ENCODE measurements at regions not wholly inside any gene's neighbourhood (a gene's known extent, or its start where the extent isn't known, plus 50 kb on each side); places are given as distances from the start of the nearest gene placed in this dataset.
"Not testable (repeated sequence)": the region's sequence is repeated elsewhere in the genome, so short reads cannot be mapped to it uniquely, and the experiment has no call there.

DNA sequence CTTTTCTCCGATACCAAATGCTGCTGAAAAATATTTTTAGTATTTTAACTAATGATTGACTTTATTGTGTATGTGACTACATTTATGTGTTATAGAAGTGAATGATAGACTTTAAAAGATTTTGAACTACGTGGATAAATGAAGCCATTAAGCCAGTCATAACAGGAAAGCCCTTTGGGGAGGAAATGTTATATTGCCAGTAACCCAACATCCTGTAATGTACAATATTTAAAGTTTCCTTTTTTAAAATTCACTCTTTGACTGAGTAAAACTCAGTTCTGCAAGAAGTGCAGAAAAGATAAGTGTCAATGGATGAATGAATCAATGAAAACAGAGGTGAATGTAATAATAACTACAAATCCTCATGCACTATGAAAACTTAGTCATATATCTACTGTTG is 102.6 kb upstream of the TLE4 start:
- FAIRE-seq: no peak
- no peak for DNase-seq (ENCODE audit: insufficient read length, low spot score)

DNA sequence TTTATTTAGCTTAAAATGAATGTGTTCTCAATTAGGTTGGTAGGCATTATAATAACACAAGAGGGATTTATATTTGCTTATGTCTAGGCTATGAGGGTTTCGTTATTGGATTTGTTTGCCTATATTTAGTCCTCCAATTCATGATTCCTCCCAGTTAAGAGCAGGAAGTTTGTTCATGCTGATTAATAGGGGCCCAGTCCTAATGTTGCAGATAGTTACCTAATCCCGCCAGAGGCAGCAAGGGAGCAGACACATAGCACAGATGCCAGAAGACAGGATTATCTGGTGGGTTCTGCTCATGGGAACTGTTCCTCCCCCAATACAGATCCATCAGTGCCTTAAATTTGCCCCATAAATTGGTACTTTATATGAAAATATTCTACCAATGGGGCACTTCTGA is 100.8 kb upstream of the TLE4 start:
- no peak for DNase-seq (ENCODE audit: insufficient read length, low spot score)
- no peak for FAIRE-seq

- FAIRE-seq (no peak), DNase-seq (ENCODE audit: insufficient read length, low spot score) (no peak)
These were observed 99.9 kb upstream of the TLE4 start for GRCh38 chr9:79471580-79472543.

GRCh38 chr9:79473704-79474103 is 98.1 kb upstream of the TLE4 start:
- FAIRE-seq (no peak), DNase-seq (ENCODE audit: insufficient read length, low spot score) (no peak)

GRCh38 chr9:79477241-79477840 is 94.4 kb upstream of the TLE4 start:
- FAIRE-seq (no peak), DNase-seq (ENCODE audit: insufficient read length, low spot score) (no peak)

DNA sequence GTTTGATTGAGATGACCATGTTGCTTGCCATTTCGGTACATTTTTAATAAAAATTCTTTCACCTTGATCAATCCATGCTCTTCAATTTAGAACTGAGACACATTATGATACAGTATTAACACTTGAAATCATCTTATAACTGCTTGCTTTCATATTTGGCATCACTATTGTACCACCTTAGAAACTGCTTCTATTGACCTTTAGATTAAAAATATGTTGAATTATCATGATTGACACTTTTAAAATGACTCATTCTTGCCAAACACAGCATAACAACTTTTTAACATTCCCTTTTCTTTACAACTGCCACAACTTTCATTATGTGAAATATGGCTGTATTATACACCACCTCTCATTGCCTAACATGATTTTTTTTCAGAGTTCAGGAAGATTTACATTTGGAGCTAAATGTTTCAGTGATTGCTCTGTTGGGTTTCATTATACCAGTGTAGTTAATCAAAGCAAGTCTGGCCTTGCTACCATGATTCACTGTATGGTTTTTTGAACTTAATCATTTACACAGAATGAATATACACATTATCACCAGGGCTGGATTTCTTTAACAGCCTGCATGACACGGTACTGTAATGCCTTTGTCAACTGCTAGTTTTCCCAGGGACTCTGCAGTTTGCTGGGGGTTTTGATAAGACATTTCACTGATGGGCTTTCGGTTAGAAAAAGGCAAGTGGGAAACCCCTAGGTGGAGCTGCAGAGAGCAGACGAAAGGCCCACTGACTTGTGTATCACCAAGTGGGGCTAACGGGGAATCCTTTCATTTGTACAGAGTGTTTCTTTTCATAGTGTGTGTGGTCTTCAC is 93.6 kb upstream of the TLE4 start:
- FAIRE-seq: no peak
- DNase-seq (ENCODE audit: insufficient read length, low spot score): no peak

GRCh38 chr9:79480639-79481038 is 91.1 kb upstream of the TLE4 start:
- no peak for DNase-seq (ENCODE audit: insufficient read length, low spot score)
- FAIRE-seq: no peak

GRCh38 chr9:79481846-79482477 is 89.8 kb upstream of the TLE4 start:
- DNase-seq (ENCODE audit: insufficient read length, low spot score): no peak
- FAIRE-seq: no peak

DNA sequence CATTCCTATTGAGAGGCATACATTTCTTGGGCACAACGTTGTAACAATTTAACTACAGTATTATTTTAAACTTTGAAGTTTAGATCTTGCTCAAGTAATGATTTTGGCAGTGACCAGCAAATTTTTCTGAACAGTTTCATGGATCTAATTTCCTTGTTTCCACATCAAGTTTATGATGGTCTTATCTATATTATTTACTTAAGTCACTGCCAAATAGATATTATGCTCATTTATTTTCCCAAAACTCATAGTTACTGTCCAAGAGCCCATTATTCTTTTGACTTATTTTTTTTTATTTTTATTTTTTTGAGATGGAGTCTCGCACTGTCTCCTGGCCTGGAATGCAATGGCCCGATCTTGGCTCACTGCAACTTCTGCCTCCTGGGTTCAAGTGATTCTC is 86.5 kb upstream of the TLE4 start:
- no peak for FAIRE-seq

DNA sequence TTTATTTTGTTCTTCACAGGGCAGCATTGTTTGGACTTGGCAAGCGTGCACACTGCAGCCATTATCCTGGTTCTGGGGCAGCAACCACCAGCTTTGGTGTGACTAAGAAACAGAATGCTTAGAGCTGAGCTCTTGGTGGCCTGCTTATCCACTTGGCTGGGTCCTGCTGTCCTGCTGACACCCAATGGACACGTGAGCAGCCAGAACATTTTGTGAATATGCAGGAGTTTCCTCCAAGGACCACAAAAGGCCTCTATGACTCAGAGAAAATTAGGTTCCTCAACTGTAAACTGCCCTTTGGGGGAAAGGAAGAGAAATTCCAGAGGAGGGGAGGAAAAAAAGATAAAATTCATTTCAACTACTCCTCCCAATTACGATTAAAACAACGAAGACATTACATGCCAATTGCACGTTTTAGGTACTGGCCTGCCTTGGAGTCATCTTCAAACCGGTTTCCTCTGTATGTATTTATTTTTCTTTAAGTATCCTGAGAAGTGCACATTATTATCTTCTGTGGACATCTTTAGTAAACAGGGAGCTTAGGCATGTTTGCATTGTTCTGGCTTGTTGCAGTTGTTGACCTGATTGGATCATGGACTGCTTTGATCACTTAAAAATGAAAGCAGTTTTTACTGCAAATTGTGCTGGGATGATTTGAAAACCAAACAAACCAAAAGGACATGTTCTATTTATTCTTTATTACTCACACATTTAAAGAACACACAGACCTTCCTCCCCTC is 82.3 kb upstream of the TLE4 start:
- FAIRE-seq: no peak

More for the DNA sequence above, 86.5 kb upstream of the TLE4 start:
- DNase-seq (ENCODE audit: insufficient read length, low spot score): no peak

GRCh38 chr9:79490657-79491248 is 81.0 kb upstream of the TLE4 start:
- DNase-seq (ENCODE audit: insufficient read length, low spot score): no peak
- FAIRE-seq: no peak

More for the DNA sequence above, 82.3 kb upstream of the TLE4 start:
- no peak for DNase-seq (ENCODE audit: insufficient read length, low spot score)

DNA sequence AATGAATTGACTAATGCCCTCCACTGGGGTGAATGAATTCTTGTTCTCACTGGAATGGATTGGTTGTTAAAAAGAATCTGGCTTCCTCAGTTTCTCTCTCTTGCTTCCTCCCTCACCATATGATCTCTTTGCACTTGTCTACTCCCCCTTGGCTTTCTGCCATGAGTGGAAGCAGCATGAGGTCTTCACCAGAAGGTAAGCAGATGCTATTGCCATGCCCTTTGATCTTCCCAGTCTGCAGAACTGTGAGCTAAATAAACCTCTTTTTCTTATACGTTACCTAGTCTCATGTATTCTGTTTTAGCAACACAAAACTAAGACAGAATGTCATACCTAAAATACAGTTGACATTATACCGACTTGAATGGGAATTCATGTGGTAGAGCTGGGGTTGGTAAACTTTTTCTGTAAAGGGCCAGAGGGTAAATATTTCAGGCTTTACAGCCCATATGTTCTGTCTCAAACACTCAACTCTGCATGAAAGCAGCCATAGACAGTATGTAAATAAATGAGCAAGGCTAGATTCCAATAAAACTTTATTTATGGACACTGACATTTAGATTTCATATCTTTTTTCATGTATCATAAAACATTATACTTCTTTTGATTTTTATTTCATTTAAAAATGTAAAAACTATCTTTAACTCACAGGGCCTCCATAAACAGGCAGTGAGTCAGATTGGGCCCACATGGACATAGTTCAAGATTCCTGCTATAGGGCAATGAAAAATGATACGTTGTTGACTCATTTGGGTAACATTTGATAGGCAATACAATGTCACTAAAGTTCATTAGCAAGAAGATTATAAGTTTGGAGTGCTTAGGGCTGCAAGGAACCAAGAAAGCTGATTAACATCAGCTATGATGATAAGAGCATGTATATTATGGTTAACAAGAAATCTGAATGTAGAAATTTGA is 79.4 kb upstream of the TLE4 start:
- DNase-seq (ENCODE audit: insufficient read length, low spot score) (no peak), FAIRE-seq (no peak)

DNA sequence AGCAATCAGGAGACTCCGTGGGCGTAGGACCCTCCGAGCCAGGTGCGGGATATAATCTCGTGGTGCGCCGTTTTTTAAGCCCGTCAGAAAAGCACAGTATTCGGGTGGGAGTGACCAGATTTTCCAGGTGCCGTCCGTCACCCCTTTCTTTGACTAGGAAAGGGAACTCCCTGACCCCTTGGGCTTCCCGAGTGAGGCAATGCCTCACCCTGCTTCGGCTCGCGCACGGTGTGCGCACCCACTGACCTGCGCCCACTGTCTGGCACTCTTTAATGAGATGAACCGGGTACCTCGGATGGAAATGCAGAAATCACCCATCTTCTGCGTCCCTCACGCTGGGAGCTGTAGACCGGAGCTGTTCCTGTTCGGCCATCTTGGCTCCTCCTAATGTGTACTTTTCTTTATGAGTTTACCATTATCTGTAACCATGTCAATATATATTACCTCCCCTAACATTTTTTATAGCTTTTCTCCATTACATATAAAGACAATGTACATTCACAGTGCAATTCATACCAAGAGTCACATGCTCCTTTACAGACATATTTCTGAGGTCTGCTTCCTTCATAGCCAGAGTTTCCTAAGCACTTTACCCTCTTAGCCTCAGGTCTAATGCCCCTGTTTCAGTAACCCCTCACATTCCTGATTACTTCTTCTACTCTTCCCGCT is 71.4 kb upstream of the TLE4 start:
- DNase-seq (ENCODE audit: insufficient read length, low spot score); FAIRE-seq: not testable (repeated sequence)

DNA sequence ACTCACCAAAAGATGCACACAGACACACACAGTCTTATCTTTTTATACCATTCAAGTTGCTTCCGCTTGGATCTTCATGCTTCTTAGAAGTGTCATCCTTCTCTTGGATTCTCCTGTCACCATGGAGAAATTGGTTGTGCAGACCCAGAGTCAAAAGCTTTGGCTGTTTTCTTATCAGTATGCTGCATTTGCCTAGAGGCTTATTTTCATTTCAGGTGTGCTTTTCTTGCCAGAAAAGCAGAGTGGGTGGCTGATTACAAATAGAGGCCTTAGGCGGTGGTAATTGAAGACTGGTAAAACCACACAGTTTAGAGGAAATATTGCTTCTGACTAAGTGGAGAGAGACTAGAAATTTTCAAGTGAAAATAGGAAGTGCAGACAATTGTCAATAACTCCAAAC is 70.2 kb upstream of the TLE4 start:
- FAIRE-seq (no peak), DNase-seq (ENCODE audit: insufficient read length, low spot score) (no peak)

DNA sequence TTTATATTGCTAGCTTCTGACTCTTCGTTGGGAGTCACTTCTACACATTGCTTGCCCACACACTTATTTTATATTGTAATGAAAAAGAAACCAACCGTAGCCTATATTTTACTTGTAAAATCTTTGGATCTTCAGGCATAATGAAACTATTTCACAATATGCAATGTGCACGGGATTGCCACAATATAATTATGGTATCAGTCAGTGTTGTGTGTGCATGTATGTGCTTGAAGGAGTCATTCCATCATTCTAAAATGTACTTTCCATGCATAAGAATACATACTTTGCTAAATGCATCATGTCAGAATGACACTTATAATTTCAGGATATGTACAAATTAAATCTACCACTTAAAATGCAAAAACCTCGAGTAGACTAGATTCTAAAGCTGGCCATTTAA is 64.0 kb upstream of the TLE4 start:
- no peak for FAIRE-seq

GRCh38 chr9:79512251-79512650 is 59.5 kb upstream of the TLE4 start:
- FAIRE-seq (no peak), DNase-seq (ENCODE audit: insufficient read length, low spot score) (no peak)

More for the DNA sequence above, 64.0 kb upstream of the TLE4 start:
- DNase-seq (ENCODE audit: insufficient read length, low spot score): no peak
